ENCODE measurements at regions not wholly inside any gene's neighbourhood (a gene's known extent, or its start where the extent isn't known, plus 50 kb on each side); places are given as distances from the start of the nearest gene placed in this dataset.
A peak's percentile ranks its signal among the peaks of the same experiment; 100 is the strongest.

GRCh38 chr13:60328073-60328472 lies 68.9 kb upstream of the TDRD3 start:
- no peak for ATAC-seq (ENCODE audit: insufficient read depth, low read depth)
- no peaks in the 10 kb centered on the region for H4K20me1 ChIP-seq (ENCODE audit: insufficient read depth, low read length)
- no peaks in the 10 kb centered on the region for H3K36me3 ChIP-seq (ENCODE audit: insufficient read depth, low read length)
- no peaks in the 10 kb centered on the region for H3K4me1 ChIP-seq (ENCODE audit: insufficient read depth, low read length)
- no peaks in the 10 kb centered on the region for H3K27me3 ChIP-seq (ENCODE audit: insufficient read depth, low read length, poor library complexity)
- no peak overlapping the region for H3K4me3 ChIP-seq (ENCODE audit: low read depth in 1 of 2, low read length in 2 of 2)
- H3K9me3 ChIP-seq (ENCODE audit: insufficient read depth, low read length, severe bottlenecking) = no peaks in the 10 kb centered on the region
- TF ChIP-seq EZH2 (IDR thresholded peaks at IDR 0.05; ENCODE audit: borderline replicate concordance, low read depth, low read length, severe bottlenecking) = no peak
- TF ChIP-seq, protein P1, sequence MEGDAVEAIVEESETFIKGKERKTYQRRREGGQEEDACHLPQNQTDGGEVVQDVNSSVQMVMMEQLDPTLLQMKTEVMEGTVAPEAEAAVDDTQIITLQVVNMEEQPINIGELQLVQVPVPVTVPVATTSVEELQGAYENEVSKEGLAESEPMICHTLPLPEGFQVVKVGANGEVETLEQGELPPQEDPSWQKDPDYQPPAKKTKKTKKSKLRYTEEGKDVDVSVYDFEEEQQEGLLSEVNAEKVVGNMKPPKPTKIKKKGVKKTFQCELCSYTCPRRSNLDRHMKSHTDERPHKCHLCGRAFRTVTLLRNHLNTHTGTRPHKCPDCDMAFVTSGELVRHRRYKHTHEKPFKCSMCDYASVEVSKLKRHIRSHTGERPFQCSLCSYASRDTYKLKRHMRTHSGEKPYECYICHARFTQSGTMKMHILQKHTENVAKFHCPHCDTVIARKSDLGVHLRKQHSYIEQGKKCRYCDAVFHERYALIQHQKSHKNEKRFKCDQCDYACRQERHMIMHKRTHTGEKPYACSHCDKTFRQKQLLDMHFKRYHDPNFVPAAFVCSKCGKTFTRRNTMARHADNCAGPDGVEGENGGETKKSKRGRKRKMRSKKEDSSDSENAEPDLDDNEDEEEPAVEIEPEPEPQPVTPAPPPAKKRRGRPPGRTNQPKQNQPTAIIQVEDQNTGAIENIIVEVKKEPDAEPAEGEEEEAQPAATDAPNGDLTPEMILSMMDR (IDR thresholded peaks at IDR 0.05; ENCODE audit: borderline replicate concordance, extremely low read depth, low read length, poor library complexity, severe bottlenecking) = no peak
- H3K4me2 ChIP-seq (ENCODE audit: insufficient read depth, low read length) = no peak overlapping the region
- no peak for DNase-seq
- H3K79me2 ChIP-seq (ENCODE audit: insufficient read depth, low read length) = no peaks in the 10 kb centered on the region
- no peak overlapping the region for H3K9ac ChIP-seq (ENCODE audit: low read depth, low read length)
- no peak overlapping the region for H3K27ac ChIP-seq (ENCODE audit: low read length)
- no peak overlapping the region for H2AFZ ChIP-seq (ENCODE audit: low read depth, low read length)

- Histone ChIP-seq H3K9me3 (ENCODE audit: insufficient read depth, low read length, severe bottlenecking) (no peaks in the 10 kb centered on the region), H2AFZ (ENCODE audit: low read depth, low read length) (no peak overlapping the region), H3K4me3 (ENCODE audit: low read depth in 1 of 2, low read length in 2 of 2) (no peak overlapping the region), H3K27me3 (ENCODE audit: insufficient read depth, low read length, poor library complexity) (no peaks in the 10 kb centered on the region), H3K27ac (ENCODE audit: low read length) (no peak overlapping the region), H3K79me2 (ENCODE audit: insufficient read depth, low read length) (no peaks in the 10 kb centered on the region), H3K9ac (ENCODE audit: low read depth, low read length) (no peak overlapping the region), H3K4me1 (ENCODE audit: insufficient read depth, low read length) (no peaks in the 10 kb centered on the region), H3K36me3 (ENCODE audit: insufficient read depth, low read length) (no peaks in the 10 kb centered on the region), H4K20me1 (ENCODE audit: insufficient read depth, low read length) (no peaks in the 10 kb centered on the region), H3K4me2 (ENCODE audit: insufficient read depth, low read length) (no peak overlapping the region)
- DNase-seq (peak; percentile 27), ATAC-seq (ENCODE audit: insufficient read depth, low read depth) (peak; percentile 76)
- TF ChIP-seq EZH2 (IDR thresholded peaks at IDR 0.05; ENCODE audit: borderline replicate concordance, low read depth, low read length, severe bottlenecking) = no peak
- TF ChIP-seq, protein P1 (IDR thresholded peaks at IDR 0.05; ENCODE audit: borderline replicate concordance, extremely low read depth, low read length, poor library complexity, severe bottlenecking) = peak; percentile 61
These were observed 67.6 kb upstream of the TDRD3 start for GRCh38 chr13:60329221-60329923.

DNA sequence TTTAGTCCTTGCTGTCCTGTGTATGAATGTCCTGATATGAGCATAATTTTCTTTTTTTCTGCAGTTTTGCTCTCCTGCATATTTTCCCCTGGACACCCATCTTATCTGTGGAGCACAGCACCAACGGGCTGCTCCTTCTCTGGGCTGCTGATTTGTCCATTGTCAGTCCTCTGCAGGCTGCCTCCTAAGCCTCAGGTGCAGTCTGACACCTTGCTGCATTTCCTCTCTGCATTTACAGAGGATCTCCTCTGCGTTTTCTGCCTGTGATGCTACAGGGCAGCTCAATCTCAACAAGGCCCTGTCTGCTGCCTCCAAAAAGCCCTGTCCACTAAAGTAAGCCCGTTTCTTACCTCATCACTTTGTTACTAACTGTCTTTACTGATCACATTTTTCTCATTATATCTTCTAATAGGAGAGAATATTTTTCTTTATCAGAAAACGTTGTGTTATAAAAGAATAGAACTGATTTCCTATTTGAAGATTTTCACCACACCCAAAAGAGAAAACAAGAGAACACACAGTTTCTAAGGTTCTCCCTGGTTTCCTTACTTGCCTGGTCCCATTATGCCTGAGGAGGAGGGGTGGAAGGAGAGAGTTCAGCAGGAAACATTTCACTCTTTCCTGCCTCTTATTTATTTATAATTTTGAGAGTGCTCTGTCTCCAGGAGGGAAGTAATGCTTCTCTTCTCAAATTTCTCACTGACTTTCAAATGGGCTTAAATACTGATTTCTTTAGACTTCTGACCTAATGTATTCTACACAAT lies 65.6 kb upstream of the TDRD3 start:
- no peaks in the 10 kb centered on the region for H4K20me1 ChIP-seq (ENCODE audit: insufficient read depth, low read length)
- no peaks in the 10 kb centered on the region for H3K9me3 ChIP-seq (ENCODE audit: insufficient read depth, low read length, severe bottlenecking)
- H3K4me1 ChIP-seq (ENCODE audit: insufficient read depth, low read length) = no peaks in the 10 kb centered on the region
- H3K4me3 ChIP-seq (ENCODE audit: low read depth in 1 of 2, low read length in 2 of 2) = no peak overlapping the region
- H3K79me2 ChIP-seq (ENCODE audit: insufficient read depth, low read length) = no peaks in the 10 kb centered on the region
- H3K36me3 ChIP-seq (ENCODE audit: insufficient read depth, low read length) = no peaks in the 10 kb centered on the region
- no peak overlapping the region for H3K4me2 ChIP-seq (ENCODE audit: insufficient read depth, low read length)
- H3K9ac ChIP-seq (ENCODE audit: low read depth, low read length) = no peak overlapping the region
- DNase-seq = no peak
- H3K27ac ChIP-seq (ENCODE audit: low read length) = no peak overlapping the region
- TF ChIP-seq EZH2 (IDR thresholded peaks at IDR 0.05; ENCODE audit: borderline replicate concordance, low read depth, low read length, severe bottlenecking) = no peak
- TF ChIP-seq, protein P1 (IDR thresholded peaks at IDR 0.05; ENCODE audit: borderline replicate concordance, extremely low read depth, low read length, poor library complexity, severe bottlenecking) = no peak
- ATAC-seq (ENCODE audit: insufficient read depth, low read depth) = no peak
- no peaks in the 10 kb centered on the region for H3K27me3 ChIP-seq (ENCODE audit: insufficient read depth, low read length, poor library complexity)
- no peak overlapping the region for H2AFZ ChIP-seq (ENCODE audit: low read depth, low read length)

Data from DND-41 (cell line).